Glutamatergic neuron (in vitro differentiated cells): ENCODE measurements at regions not wholly inside any gene's neighbourhood (a gene's known extent, or its start where the extent isn't known, plus 50 kb on each side); places are given as distances from the start of the nearest gene placed in this dataset.

Source experiments
- DNase-seq: peaks from one replicate; pipeline ENCODE4 v3.0.0; 2022
- H3K27ac Mint-ChIP-seq: one replicate; pipeline ENCODE4 v1.8.0; 2020; ENCODE audit warnings: mild to moderate bottlenecking, mixed read lengths, inconsistent platforms; ENCODE audit not compliant: unreplicated experiment
- H3K27me3 Mint-ChIP-seq: one replicate; pipeline ENCODE4 v1.8.0; 2020; ENCODE audit warnings: mild to moderate bottlenecking, moderate library complexity, mixed read lengths, inconsistent platforms; ENCODE audit not compliant: unreplicated experiment
- H3K36me3 Mint-ChIP-seq: one replicate; pipeline ENCODE4 v1.8.0; 2020; ENCODE audit warnings: mild to moderate bottlenecking, mixed read lengths, inconsistent platforms; ENCODE audit not compliant: unreplicated experiment
- H3K4me1 Mint-ChIP-seq: one replicate; pipeline ENCODE4 v1.8.0; 2020; ENCODE audit warnings: mild to moderate bottlenecking, low read depth, mixed read lengths, inconsistent platforms; ENCODE audit not compliant: unreplicated experiment
- H3K4me3 Mint-ChIP-seq: one replicate; pipeline ENCODE4 v1.8.0; 2020; ENCODE audit warnings: mild to moderate bottlenecking, mixed read lengths, inconsistent platforms; ENCODE audit not compliant: unreplicated experiment
- H3K9me3 Mint-ChIP-seq: one replicate; pipeline ENCODE4 v1.8.0; 2020; ENCODE audit warnings: mild to moderate bottlenecking, moderate library complexity, mixed read lengths, inconsistent platforms; ENCODE audit not compliant: unreplicated experiment
- TF ChIP-seq, protein P1 (sequence below): fragments of 200-600 bp; sonication (generic); IDR thresholded peaks from one replicate; pipeline ENCODE4 v1.5.0; 2021; ENCODE audit not compliant: partially characterized antibody, unreplicated experiment

- Mint-ChIP-seq H3K4me3 (no peak overlapping the region), H3K27ac (no peak overlapping the region), H3K36me3 (peaks cover 2% of the 10 kb centered on the region), H3K4me1 (peaks cover 9% of the 10 kb centered on the region), H3K27me3 (peaks cover under 1% of the 10 kb centered on the region), H3K9me3 (no peaks in the 10 kb centered on the region)
- DNase-seq = no peak
- TF ChIP-seq, protein P1, sequence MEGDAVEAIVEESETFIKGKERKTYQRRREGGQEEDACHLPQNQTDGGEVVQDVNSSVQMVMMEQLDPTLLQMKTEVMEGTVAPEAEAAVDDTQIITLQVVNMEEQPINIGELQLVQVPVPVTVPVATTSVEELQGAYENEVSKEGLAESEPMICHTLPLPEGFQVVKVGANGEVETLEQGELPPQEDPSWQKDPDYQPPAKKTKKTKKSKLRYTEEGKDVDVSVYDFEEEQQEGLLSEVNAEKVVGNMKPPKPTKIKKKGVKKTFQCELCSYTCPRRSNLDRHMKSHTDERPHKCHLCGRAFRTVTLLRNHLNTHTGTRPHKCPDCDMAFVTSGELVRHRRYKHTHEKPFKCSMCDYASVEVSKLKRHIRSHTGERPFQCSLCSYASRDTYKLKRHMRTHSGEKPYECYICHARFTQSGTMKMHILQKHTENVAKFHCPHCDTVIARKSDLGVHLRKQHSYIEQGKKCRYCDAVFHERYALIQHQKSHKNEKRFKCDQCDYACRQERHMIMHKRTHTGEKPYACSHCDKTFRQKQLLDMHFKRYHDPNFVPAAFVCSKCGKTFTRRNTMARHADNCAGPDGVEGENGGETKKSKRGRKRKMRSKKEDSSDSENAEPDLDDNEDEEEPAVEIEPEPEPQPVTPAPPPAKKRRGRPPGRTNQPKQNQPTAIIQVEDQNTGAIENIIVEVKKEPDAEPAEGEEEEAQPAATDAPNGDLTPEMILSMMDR = no peak
Measured at GRCh38 chr14:26905229-26905628, 307.4 kb upstream of the NOVA1 start.

- Mint-ChIP-seq H3K9me3 (peaks cover 1% of the 10 kb centered on the region), H3K27me3 (no peaks in the 10 kb centered on the region), H3K4me3 (no peak overlapping the region), H3K36me3 (no peaks in the 10 kb centered on the region), H3K4me1 (peaks cover 12% of the 10 kb centered on the region), H3K27ac (no peak overlapping the region)
- TF ChIP-seq, protein P1 = no peak
- DNase-seq = no peak
Measured at GRCh38 chr14:26913786-26914185, 316.0 kb upstream of the NOVA1 start.

GRCh38 chr14:26917086-26917485 is 319.3 kb upstream of the NOVA1 start:
- H3K36me3 Mint-ChIP-seq = no peaks in the 10 kb centered on the region
- DNase-seq = no peak
- no peaks in the 10 kb centered on the region for H3K27me3 Mint-ChIP-seq
- TF ChIP-seq, protein P1 = peak; percentile 76
- no peak overlapping the region for H3K27ac Mint-ChIP-seq
- peaks cover 3% of the 10 kb centered on the region for H3K9me3 Mint-ChIP-seq
- no peak overlapping the region for H3K4me3 Mint-ChIP-seq
- H3K4me1 Mint-ChIP-seq = peaks cover 24% of the 10 kb centered on the region

- Mint-ChIP-seq H3K27me3 (no peaks in the 10 kb centered on the region), H3K4me3 (no peak overlapping the region), H3K9me3 (no peaks in the 10 kb centered on the region), H3K36me3 (no peaks in the 10 kb centered on the region), H3K4me1 (peaks cover 14% of the 10 kb centered on the region), H3K27ac (peak overlapping the region; percentile 3)
- no peak for DNase-seq
- TF ChIP-seq, protein P1 = no peak
Measured at GRCh38 chr14:26925876-26926584, 328.2 kb upstream of the NOVA1 start.

- Mint-ChIP-seq H3K4me1 (peaks cover 14% of the 10 kb centered on the region), H3K9me3 (no peaks in the 10 kb centered on the region), H3K36me3 (no peaks in the 10 kb centered on the region), H3K27me3 (no peaks in the 10 kb centered on the region), H3K4me3 (no peak overlapping the region), H3K27ac (peak overlapping the region; percentile 3)
- DNase-seq = no peak
- TF ChIP-seq, protein P1 = no peak
Measured at GRCh38 chr14:26926585-26926984, 328.8 kb upstream of the NOVA1 start.
